ENCODE measurements at regions not wholly inside any gene's neighbourhood (a gene's known extent, or its start where the extent isn't known, plus 50 kb on each side); places are given as distances from the start of the nearest gene placed in this dataset.

- TF ChIP-seq MAX (IDR thresholded peaks at IDR 0.05) = no peak
Measured at GRCh38 chr5:86354664-86355063, 263.1 kb upstream of the COX7C start (continued).

DNA sequence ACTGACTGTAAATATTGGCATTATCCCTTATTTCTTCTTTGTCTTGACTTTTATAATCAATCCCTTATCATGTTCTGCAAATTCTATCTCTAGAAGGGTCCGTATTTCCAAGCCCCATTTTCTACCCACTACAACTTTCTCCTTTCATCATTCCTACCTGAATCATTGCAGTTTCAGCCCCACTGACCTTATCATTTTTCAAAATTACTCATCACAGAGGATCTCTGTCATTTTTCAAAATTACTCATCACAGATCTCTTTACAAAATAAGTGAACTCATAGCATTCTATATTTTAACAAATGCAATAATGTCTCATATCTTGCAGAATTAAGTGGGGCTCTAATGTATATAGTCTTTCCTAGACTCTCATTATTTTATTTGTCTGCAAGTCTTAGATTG is 256.9 kb upstream of the COX7C start:
- DNase-seq (ENCODE audit: low read depth in 1 of 2, low spot score in 2 of 2) = no peak
- no peaks in the 10 kb centered on the region for H3K4me1 ChIP-seq (replicated peaks in 1 of 4; ENCODE audit: control insufficient read depth in 3 of 4, insufficient read depth in 4 of 4, low read length in 3 of 4)
- 96% methylated on average over 1 of the region's 1 CpG; no CpG with 5 or more reads in 1 of the 2 experiments for WGBS, 2 experiments (ENCODE audit: extremely low coverage in 1 of 2, insufficient coverage in 1 of 2, insufficient read length in 1 of 2, insufficient replicate concordance in 2 of 2, low coverage in 1 of 2, low lambda C conversion rate in 2 of 2, missing lambda C conversion rate in 1 of 2)
- no peak overlapping the region for H3K23ac ChIP-seq (ENCODE audit: insufficient read length)
- H2AK5ac ChIP-seq (ENCODE audit: low read depth, low read length) = no peak overlapping the region
- no peaks in the 10 kb centered on the region for H3K79me2 ChIP-seq (ENCODE audit: control insufficient read depth in 1 of 2, insufficient read depth in 2 of 2, low read length in 2 of 2)
- no peaks in the 10 kb centered on the region for H3K27me3 ChIP-seq (replicated peaks in 1 of 4; ENCODE audit: control insufficient read depth in 3 of 4, extremely low read depth in 1 of 4, insufficient read depth in 3 of 4, low read length in 3 of 4)
- CTCF ChIA-PET (ENCODE audit: partially characterized antibody) = no interaction called here
- H3K18ac ChIP-seq (ENCODE audit: extremely low read depth, low read length) = no peak overlapping the region
- no peak overlapping the region for H2BK15ac ChIP-seq (ENCODE audit: low read length)
- no peaks in the 10 kb centered on the region for H4K20me1 ChIP-seq (replicated peaks in 1 of 2; ENCODE audit: control insufficient read depth in 1 of 2, insufficient read depth in 2 of 2, low read length in 2 of 2)
- H3K23me2 ChIP-seq (ENCODE audit: low read depth, low read length) = no peaks in the 10 kb centered on the region
- H3K56ac ChIP-seq (replicated peaks; ENCODE audit: insufficient read length, low read depth, low read length) = no peak overlapping the region
- H4K8ac ChIP-seq (ENCODE audit: extremely low read depth, insufficient read depth, low read length) = no peak overlapping the region
- POLR2A ChIA-PET (ENCODE audit: partially characterized antibody) = no interaction called here
- H2BK12ac ChIP-seq (ENCODE audit: low read depth, low read length) = no peak overlapping the region
- H2AFZ ChIP-seq (ENCODE audit: low read length) = no peak overlapping the region
- H4K5ac ChIP-seq (ENCODE audit: insufficient read length, low read depth, low read length) = no peak overlapping the region
- no peak overlapping the region for H2BK5ac ChIP-seq (ENCODE audit: low read depth, low read length)
- H3K9me3 ChIP-seq (ENCODE audit: insufficient read depth in 2 of 2, low read depth in 1 of 2, low read length in 1 of 2) = no peaks in the 10 kb centered on the region
- no peak overlapping the region for H4K91ac ChIP-seq (replicated peaks; ENCODE audit: insufficient read length, low read length)
- H3K9ac ChIP-seq (replicated peaks in 1 of 4; ENCODE audit: extremely low read depth in 1 of 4, low read depth in 3 of 4, low read length in 3 of 4) = no peak overlapping the region
- H2BK20ac ChIP-seq (ENCODE audit: low read length) = no peak overlapping the region
- H3K14ac ChIP-seq (ENCODE audit: insufficient read length) = no peak overlapping the region
- TF ChIP-seq TAF1 (IDR thresholded peaks at IDR 0.05; ENCODE audit: low read depth, low read length) = no peak
- TF ChIP-seq SP2 (IDR thresholded peaks at IDR 0.05; ENCODE audit: low read length) = no peak
- TF ChIP-seq MAFK (IDR thresholded peaks at IDR 0.05; ENCODE audit: low read depth, low read length) = no peak
- TF ChIP-seq HDAC2 (IDR thresholded peaks at IDR 0.05; ENCODE audit: borderline replicate concordance in 1 of 2, low read depth in 2 of 2, low read length in 2 of 2) = no peak
- TF ChIP-seq, protein P1, sequence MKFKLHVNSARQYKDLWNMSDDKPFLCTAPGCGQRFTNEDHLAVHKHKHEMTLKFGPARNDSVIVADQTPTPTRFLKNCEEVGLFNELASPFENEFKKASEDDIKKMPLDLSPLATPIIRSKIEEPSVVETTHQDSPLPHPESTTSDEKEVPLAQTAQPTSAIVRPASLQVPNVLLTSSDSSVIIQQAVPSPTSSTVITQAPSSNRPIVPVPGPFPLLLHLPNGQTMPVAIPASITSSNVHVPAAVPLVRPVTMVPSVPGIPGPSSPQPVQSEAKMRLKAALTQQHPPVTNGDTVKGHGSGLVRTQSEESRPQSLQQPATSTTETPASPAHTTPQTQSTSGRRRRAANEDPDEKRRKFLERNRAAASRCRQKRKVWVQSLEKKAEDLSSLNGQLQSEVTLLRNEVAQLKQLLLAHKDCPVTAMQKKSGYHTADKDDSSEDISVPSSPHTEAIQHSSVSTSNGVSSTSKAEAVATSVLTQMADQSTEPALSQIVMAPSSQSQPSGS (IDR thresholded peaks at IDR 0.05; ENCODE audit: low read length) = no peak
- no peak for TF ChIP-seq JUND (IDR thresholded peaks at IDR 0.05; ENCODE audit: low read length)
- no peak for TF ChIP-seq ZNF274 (IDR thresholded peaks at IDR 0.05; ENCODE audit: borderline replicate concordance, extremely low read depth, low read length)
- TF ChIP-seq RFX5 (IDR thresholded peaks at IDR 0.05; ENCODE audit: borderline replicate concordance, low read depth, low read length) = no peak
- no peaks in the 10 kb centered on the region for H3K36me3 ChIP-seq (ENCODE audit: control insufficient read depth in 2 of 4, insufficient read depth in 4 of 4, low read length in 3 of 4)
- no peak overlapping the region for H3K4me2 ChIP-seq (ENCODE audit: insufficient read depth in 1 of 2, low read depth in 2 of 2, low read length in 2 of 2)
- no peak overlapping the region for H3K27ac ChIP-seq (ENCODE audit: low read depth, low read length)
- no peak for FAIRE-seq
- H3K4ac ChIP-seq (replicated peaks; ENCODE audit: insufficient read length, low read depth, low read length) = no peak overlapping the region
- no peak overlapping the region for H3K4me3 ChIP-seq (ENCODE audit: extremely low read depth in 1 of 4, insufficient read depth in 2 of 4, low read depth in 3 of 4, low read length in 4 of 4)
- no peak overlapping the region for H2BK120ac ChIP-seq (replicated peaks; ENCODE audit: low read depth, low read length)
- no peaks in the 10 kb centered on the region for H3K79me1 ChIP-seq (ENCODE audit: low read depth, low read length)

Data from H1 (cell line).